CD4-positive, alpha-beta T cell (primary cell): ENCODE measurements at regions not wholly inside any gene's neighbourhood (a gene's known extent, or its start where the extent isn't known, plus 50 kb on each side); places are given as distances from the start of the nearest gene placed in this dataset.

Source experiments
- ATAC-seq: fragments of 200-7000 bp; cut with Tn5 transposase; one replicate; pipeline ENCODE4 v1.10.0; 2022; ENCODE audit warnings: mild to moderate bottlenecking; ENCODE audit not compliant: poor library complexity
- CTCF ChIA-PET: fragments of 350-600 bp; sonication (Branson Sonifier 250); formaldehyde crosslinking; loops from one replicate; lab custom pipeline; 2021; ENCODE audit warnings: antibody characterized with exemption, inconsistent platforms; lab: Charles Lee
- POLR2A ChIA-PET: fragments of 350-600 bp; sonication (Branson Sonifier 250); formaldehyde crosslinking; loops from one replicate; lab custom pipeline; 2021; ENCODE audit warnings: antibody characterized with exemption, inconsistent platforms; lab: Charles Lee
- DNase-seq, 14 experiments: peaks; one replicate each; pipeline ENCODE4 v3.0.0-alpha.2; 2013 to 2020; ENCODE audit warnings: mixed read lengths in 2 of 14
- H3K27ac ChIP-seq, 2 donors: one replicate each; pipeline versions ENCODE4 v1.5.1 to v1.7.0; 2013; ENCODE audit warnings: low read length in 2 of 2, low read depth in 1 of 2, mild to moderate bottlenecking in 1 of 2
- H3K27me3 ChIP-seq, 2 experiments: 1 replicate in 1 of 2; 2 replicates in 1 of 2; pipeline versions ENCODE4 v1.6.1 to v1.7.0; 2013; ENCODE audit warnings: low read length in 2 of 2, control low read depth in 1 of 2, mild to moderate bottlenecking in 1 of 2, moderate library complexity in 1 of 2; ENCODE audit not compliant: insufficient read depth in 2 of 2, control insufficient read depth in 1 of 2
- H3K36me3 ChIP-seq: one replicate; pipeline ENCODE4 v1.6.1; 2013; ENCODE audit warnings: low read length, control low read depth; ENCODE audit not compliant: insufficient read depth
- H3K4me1 ChIP-seq: one replicate; pipeline ENCODE4 v1.6.1; 2013; ENCODE audit warnings: low read length, control low read depth; ENCODE audit not compliant: insufficient read depth
- H3K4me3 ChIP-seq: one replicate; pipeline ENCODE4 v1.5.1; 2013; ENCODE audit warnings: mild to moderate bottlenecking, low read length, moderate library complexity
- H3K9me3 ChIP-seq, 2 experiments: 1 replicate in 1 of 2; 2 replicates in 1 of 2; pipeline versions ENCODE4 v1.6.1 to v1.7.0; 2013; ENCODE audit warnings: low read length in 2 of 2, mild to moderate bottlenecking in 2 of 2, control low read depth in 1 of 2, moderate library complexity in 1 of 2; ENCODE audit not compliant: control insufficient read depth in 1 of 2, insufficient read depth in 1 of 2
- H3K27ac Mint-ChIP-seq: one replicate; pipeline ENCODE4 v1.8.0; 2020; ENCODE audit warnings: mixed read lengths
- H3K27me3 Mint-ChIP-seq: one replicate; pipeline ENCODE4 v1.8.0; 2021; ENCODE audit warnings: mixed read lengths
- H3K36me3 Mint-ChIP-seq: one replicate; pipeline ENCODE4 v1.8.0; 2021; ENCODE audit warnings: low read depth, mixed read lengths
- H3K4me1 Mint-ChIP-seq: one replicate; pipeline ENCODE4 v1.8.0; 2021; ENCODE audit warnings: low read depth, mixed read lengths
- H3K4me3 Mint-ChIP-seq: one replicate; pipeline ENCODE4 v1.8.0; 2020; ENCODE audit warnings: mild to moderate bottlenecking, mixed read lengths
- H3K9me3 Mint-ChIP-seq: one replicate; pipeline ENCODE4 v1.8.0; 2020; ENCODE audit warnings: mixed read lengths
- CTCF ChIP-seq: fragments of 200-600 bp; IDR thresholded peaks from one replicate; pipeline ENCODE4 v1.8.0; 2022; ENCODE audit warnings: antibody characterized with exemption, mild to moderate bottlenecking
- intact Hi-C, 2 experiments: fragments of 100-400 bp; cut with DNase I in 1 of 2; cut with micrococcal nuclease in 1 of 2; formaldehyde crosslinking; loops; one replicate each; pipeline versions ENCODE4 v1.15.1 to v1.9.0; 2023 to 2025; cut with DNase I, micrococcal nuclease

GRCh38 chr7:1364906-1365570 lies 94.2 kb downstream of the MICALL2 start:
- CTCF ChIA-PET: no interaction called here
- Mint-ChIP-seq H3K4me3 (no peak overlapping the region), H3K9me3 (no peaks in the 10 kb centered on the region), H3K36me3 (no peaks in the 10 kb centered on the region), H3K27ac (no peak overlapping the region), H3K4me1 (peaks cover 4% of the 10 kb centered on the region), H3K27me3 (peaks cover 39% of the 10 kb centered on the region)
- no peak for TF ChIP-seq CTCF
- POLR2A ChIA-PET: no interaction called here
- DNase-seq (no peak), ATAC-seq (no peak)
- Histone ChIP-seq H3K9me3 (peaks cover 0 to 76% of the 10 kb centered on the region in 2 experiments), H3K27ac (no peak overlapping the region), H3K4me3 (no peak overlapping the region), H3K36me3 (no peaks in the 10 kb centered on the region), H3K27me3 (peaks cover 30 to 32% of the 10 kb centered on the region in 2 experiments), H3K4me1 (peaks cover 7% of the 10 kb centered on the region)
- intact Hi-C loops: no loop called here

- peaks cover 4% of the 10 kb centered on the region for H3K4me1 Mint-ChIP-seq
- intact Hi-C loops: no loop called here
- no peak overlapping the region for H3K4me3 Mint-ChIP-seq
- Histone ChIP-seq H3K4me3 (no peak overlapping the region), H3K36me3 (no peaks in the 10 kb centered on the region), H3K9me3 (peaks cover 0 to 73% of the 10 kb centered on the region in 2 experiments), H3K27me3 (peaks cover 38% of the 10 kb centered on the region in 2 experiments), H3K4me1 (peaks cover 7% of the 10 kb centered on the region), H3K27ac (no peak overlapping the region)
- DNase-seq (no peak), ATAC-seq (no peak)
- no peak for TF ChIP-seq CTCF
- H3K9me3 Mint-ChIP-seq: no peaks in the 10 kb centered on the region
- peaks cover 47% of the 10 kb centered on the region for H3K27me3 Mint-ChIP-seq
- ChIA-PET CTCF (no interaction called here), POLR2A (no interaction called here)
- H3K27ac Mint-ChIP-seq: no peak overlapping the region
- H3K36me3 Mint-ChIP-seq: no peaks in the 10 kb centered on the region
Observed at GRCh38 chr7:1365846-1366245, 93.4 kb downstream of the MICALL2 start.

- no peak overlapping the region for H3K27ac ChIP-seq
- Mint-ChIP-seq H3K9me3 (no peaks in the 10 kb centered on the region), H3K4me1 (peaks cover 4% of the 10 kb centered on the region), H3K27ac (no peak overlapping the region), H3K4me3 (no peak overlapping the region), H3K27me3 (peaks cover 49% of the 10 kb centered on the region), H3K36me3 (no peaks in the 10 kb centered on the region)
- POLR2A ChIA-PET: no interaction called here
- H3K27me3 ChIP-seq: peaks cover 38% of the 10 kb centered on the region in 2 experiments
- no peak for TF ChIP-seq CTCF
- intact Hi-C loops: no loop called here
- H3K9me3 ChIP-seq: peaks cover 0 to 64% of the 10 kb centered on the region in 2 experiments
- ATAC-seq (no peak), DNase-seq (no peak)
- no peak overlapping the region for H3K4me3 ChIP-seq
- H3K36me3 ChIP-seq: no peaks in the 10 kb centered on the region
- peaks cover 7% of the 10 kb centered on the region for H3K4me1 ChIP-seq
- CTCF ChIA-PET: no interaction called here
Observed at GRCh38 chr7:1366801-1367405, 92.4 kb downstream of the MICALL2 start.
